ENCODE measurements at regions not wholly inside any gene's neighbourhood (a gene's known extent, or its start where the extent isn't known, plus 50 kb on each side); places are given as distances from the start of the nearest gene placed in this dataset.
"Not testable (repeated sequence)": the region's sequence is repeated elsewhere in the genome, so short reads cannot be mapped to it uniquely, and the experiment has no call there.

DNA sequence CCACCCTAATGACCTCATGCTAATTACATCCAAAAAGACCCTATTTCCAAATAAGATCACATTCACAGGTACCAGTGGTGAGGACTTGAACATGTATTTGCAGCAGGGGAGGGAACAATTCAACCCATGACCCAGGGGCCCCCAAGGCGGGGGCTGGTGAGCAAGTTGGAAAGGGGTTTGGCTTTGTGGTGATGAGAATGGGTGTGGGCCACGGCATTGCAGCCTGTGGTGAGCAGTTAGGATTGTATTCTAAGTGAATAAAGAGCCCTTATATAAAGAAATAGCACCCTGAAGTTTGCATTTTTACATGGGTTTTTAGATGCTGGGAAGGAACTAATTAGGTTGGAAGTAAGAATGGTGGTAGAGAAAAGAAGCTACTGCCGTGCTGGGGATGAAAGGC is 694.2 kb downstream of the EFNB2 start:
- no peak for DNase-seq
- ChIA-PET POLR2A (no interaction called here), CTCF (no interaction called here)
- Mint-ChIP-seq H3K4me3 (no peak overlapping the region), H3K27ac (no peak overlapping the region), H3K36me3 (ENCODE audit: low read depth) (no peaks in the 10 kb centered on the region), H3K9me3 (no peaks in the 10 kb centered on the region), H3K27me3 (peaks cover 1% of the 10 kb centered on the region), H3K4me1 (ENCODE audit: low read depth) (no peaks in the 10 kb centered on the region)
- ATAC-seq = no peak
- TF ChIP-seq, protein P1, sequence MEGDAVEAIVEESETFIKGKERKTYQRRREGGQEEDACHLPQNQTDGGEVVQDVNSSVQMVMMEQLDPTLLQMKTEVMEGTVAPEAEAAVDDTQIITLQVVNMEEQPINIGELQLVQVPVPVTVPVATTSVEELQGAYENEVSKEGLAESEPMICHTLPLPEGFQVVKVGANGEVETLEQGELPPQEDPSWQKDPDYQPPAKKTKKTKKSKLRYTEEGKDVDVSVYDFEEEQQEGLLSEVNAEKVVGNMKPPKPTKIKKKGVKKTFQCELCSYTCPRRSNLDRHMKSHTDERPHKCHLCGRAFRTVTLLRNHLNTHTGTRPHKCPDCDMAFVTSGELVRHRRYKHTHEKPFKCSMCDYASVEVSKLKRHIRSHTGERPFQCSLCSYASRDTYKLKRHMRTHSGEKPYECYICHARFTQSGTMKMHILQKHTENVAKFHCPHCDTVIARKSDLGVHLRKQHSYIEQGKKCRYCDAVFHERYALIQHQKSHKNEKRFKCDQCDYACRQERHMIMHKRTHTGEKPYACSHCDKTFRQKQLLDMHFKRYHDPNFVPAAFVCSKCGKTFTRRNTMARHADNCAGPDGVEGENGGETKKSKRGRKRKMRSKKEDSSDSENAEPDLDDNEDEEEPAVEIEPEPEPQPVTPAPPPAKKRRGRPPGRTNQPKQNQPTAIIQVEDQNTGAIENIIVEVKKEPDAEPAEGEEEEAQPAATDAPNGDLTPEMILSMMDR (IDR thresholded peaks at IDR 0.05) = no peak
- intact Hi-C loops (cut with micrococcal nuclease) = no loop called here

DNA sequence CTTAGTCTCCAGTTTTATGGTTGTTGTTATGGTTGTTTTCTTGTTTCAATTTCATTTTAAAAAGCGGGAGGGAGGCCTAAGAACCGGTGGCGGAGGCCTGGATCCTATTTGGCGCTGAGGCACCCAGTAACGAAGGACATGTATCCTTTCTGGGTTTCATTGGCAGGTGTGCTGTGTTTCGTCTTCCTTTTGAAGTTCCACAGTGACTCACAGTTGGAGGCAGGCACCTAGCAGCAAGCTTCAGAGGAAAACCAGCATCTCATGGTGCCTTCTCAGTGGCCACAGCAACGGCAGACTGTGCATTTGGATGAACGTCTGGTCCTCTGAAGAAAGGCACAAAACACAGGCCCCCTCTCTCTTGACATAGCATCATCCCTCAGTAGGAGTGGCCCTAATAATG is 697.2 kb downstream of the EFNB2 start:
- intact Hi-C loops (cut with micrococcal nuclease) = no loop called here
- Mint-ChIP-seq H3K4me3 (no peak overlapping the region), H3K27me3 (peaks cover 1% of the 10 kb centered on the region), H3K4me1 (ENCODE audit: low read depth) (no peaks in the 10 kb centered on the region), H3K36me3 (ENCODE audit: low read depth) (no peaks in the 10 kb centered on the region), H3K9me3 (no peaks in the 10 kb centered on the region), H3K27ac (no peak overlapping the region)
- no peak for DNase-seq
- TF ChIP-seq, protein P1 (IDR thresholded peaks at IDR 0.05) = no peak
- CTCF ChIA-PET = no interaction called here
- POLR2A ChIA-PET = no interaction called here
- no peak for ATAC-seq

DNA sequence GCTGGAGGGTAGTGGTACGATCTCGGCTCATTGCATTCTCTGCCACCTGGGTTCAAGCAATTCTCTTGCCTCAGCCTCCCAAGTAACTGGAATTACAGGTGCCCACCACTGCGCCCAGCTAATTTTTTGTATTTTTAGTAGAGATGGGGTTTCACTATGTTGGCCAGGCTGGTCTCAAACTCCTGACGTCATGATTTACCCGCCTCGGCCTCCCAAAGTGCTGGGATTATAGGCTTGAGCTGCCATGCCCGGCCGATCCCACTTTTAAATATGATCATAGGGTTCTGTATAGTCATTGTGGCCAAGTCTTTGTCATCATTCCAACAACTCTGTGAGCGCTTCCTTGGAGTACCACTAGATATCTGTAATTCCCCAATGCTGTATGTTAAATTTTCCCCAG is 698.2 kb downstream of the EFNB2 start:
- CTCF ChIA-PET; H3K9me3 Mint-ChIP-seq; H3K36me3 Mint-ChIP-seq (ENCODE audit: low read depth); H3K27me3 Mint-ChIP-seq; intact Hi-C loops (cut with micrococcal nuclease); H3K4me1 Mint-ChIP-seq (ENCODE audit: low read depth); H3K4me3 Mint-ChIP-seq; DNase-seq; ATAC-seq; H3K27ac Mint-ChIP-seq; POLR2A ChIA-PET: not testable (repeated sequence)

DNA sequence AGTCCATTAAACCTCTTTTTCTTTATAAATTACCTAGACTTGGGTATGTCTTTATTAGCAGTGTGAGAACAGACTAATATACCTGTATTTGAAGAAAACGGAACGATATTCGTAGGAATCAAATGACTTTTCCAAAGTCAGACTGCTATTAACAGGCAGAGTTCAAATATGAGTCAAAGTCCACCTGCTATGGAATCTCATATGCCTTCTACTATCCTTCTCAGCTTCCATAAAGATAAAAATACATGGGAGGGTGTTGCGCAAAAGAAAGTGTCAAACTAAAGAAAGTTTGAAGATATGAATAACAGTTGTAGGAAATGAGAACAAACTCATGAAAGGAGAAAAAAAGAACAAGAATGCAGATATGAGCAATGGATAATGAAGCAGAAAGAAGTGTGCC is 704.6 kb downstream of the EFNB2 start:
- no peak overlapping the region for H3K4me3 Mint-ChIP-seq
- peaks cover 2% of the 10 kb centered on the region for H3K9me3 Mint-ChIP-seq
- ChIA-PET CTCF (no interaction called here), POLR2A (no interaction called here)
- intact Hi-C loops (cut with micrococcal nuclease) = no loop called here
- H3K27ac Mint-ChIP-seq = no peak overlapping the region
- H3K36me3 Mint-ChIP-seq (ENCODE audit: low read depth) = no peaks in the 10 kb centered on the region
- H3K4me1 Mint-ChIP-seq (ENCODE audit: low read depth) = no peaks in the 10 kb centered on the region
- no peak for ATAC-seq
- H3K27me3 Mint-ChIP-seq = peaks cover 1% of the 10 kb centered on the region
- DNase-seq = no peak
- TF ChIP-seq, protein P1 (IDR thresholded peaks at IDR 0.05) = no peak

DNA sequence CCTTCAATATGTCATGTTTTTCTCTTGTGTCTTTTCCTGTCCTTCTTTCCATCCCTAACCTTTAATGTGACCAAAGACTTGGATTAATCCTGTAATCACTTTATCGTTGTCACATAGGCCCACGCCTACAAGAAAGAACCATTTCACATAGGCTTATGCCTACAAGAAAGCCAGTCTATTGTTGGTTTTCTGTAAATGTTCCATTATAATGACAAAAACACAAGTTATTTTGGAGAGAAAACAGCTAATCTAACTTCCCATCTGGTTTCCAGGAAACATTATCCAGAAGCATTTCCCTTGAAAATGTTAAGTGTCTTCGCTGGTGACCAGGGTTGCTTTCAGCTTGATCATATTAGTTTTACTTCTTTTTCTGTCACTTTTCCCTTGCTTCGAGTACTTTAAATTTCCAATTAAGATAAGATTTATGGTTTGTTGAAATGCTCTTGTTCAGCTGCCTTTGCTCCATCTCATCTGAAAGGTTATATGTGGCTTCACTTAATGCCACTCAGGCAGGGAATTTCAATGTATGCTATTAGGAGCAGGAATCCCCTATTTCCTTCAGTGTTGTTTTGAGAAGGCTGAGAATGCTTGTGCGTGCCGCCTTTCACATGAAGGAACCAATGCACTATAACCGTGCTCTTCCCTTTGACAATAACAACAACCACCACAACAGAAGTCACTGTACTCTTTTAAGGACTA is 708.2 kb downstream of the EFNB2 start:
- ATAC-seq (no peak), DNase-seq (no peak)
- peaks cover 2% of the 10 kb centered on the region for H3K9me3 Mint-ChIP-seq
- H3K4me3 Mint-ChIP-seq = no peak overlapping the region
- no peaks in the 10 kb centered on the region for H3K36me3 Mint-ChIP-seq (ENCODE audit: low read depth)
- POLR2A ChIA-PET = no interaction called here
- H3K27me3 Mint-ChIP-seq = peaks cover 1% of the 10 kb centered on the region
- CTCF ChIA-PET = no interaction called here
- TF ChIP-seq, protein P1 (IDR thresholded peaks at IDR 0.05) = no peak
- intact Hi-C loops (cut with micrococcal nuclease) = no loop called here
- H3K4me1 Mint-ChIP-seq (ENCODE audit: low read depth) = no peaks in the 10 kb centered on the region
- H3K27ac Mint-ChIP-seq = no peak overlapping the region

DNA sequence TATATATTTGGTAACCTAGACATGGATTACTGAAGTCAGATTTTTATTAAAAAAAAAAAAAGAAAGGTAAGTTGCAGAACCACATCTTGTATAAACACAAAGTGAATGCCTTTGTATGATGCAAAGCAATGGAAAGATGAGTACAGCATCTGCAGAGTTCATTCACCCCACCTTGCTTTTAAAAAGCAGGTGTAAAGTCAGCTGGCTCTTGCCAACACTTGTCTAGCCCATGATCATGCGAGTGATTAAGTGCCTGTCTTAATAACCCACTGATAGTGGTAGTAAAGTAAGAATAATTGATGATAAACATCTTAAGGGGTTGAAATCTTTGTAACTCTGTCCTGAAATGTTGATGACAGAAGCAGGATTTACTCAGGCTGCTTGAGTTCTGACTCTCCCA is 710.4 kb downstream of the EFNB2 start:
- ATAC-seq = no peak
- DNase-seq = no peak
- Mint-ChIP-seq H3K27ac (no peak overlapping the region), H3K27me3 (no peaks in the 10 kb centered on the region), H3K4me1 (ENCODE audit: low read depth) (no peaks in the 10 kb centered on the region), H3K4me3 (no peak overlapping the region), H3K9me3 (peaks cover 2% of the 10 kb centered on the region), H3K36me3 (ENCODE audit: low read depth) (no peaks in the 10 kb centered on the region)
- CTCF ChIA-PET = no interaction called here
- POLR2A ChIA-PET = no interaction called here
- intact Hi-C loops (cut with micrococcal nuclease) = no loop called here
- TF ChIP-seq, protein P1 (IDR thresholded peaks at IDR 0.05) = no peak

Data from activated CD8-positive, alpha-beta T cell treated with anti-CD3 and anti-CD28 coated beads for 36 hours (primary cell).